Duodenal mucosa (tissue), 2 donors: ENCODE measurements at regions not wholly inside any gene's neighbourhood (a gene's known extent, or its start where the extent isn't known, plus 50 kb on each side); places are given as distances from the start of the nearest gene placed in this dataset.
"Not testable (repeated sequence)": the region's sequence is repeated elsewhere in the genome, so short reads cannot be mapped to it uniquely, and the experiment has no call there.

Source experiments
- H3K27ac ChIP-seq: one replicate; pipeline ENCODE4 v1.7.0; 2013; ENCODE audit warnings: low read depth, low read length
- H3K27me3 ChIP-seq, 2 donors: one replicate each; pipeline ENCODE4 v1.7.0; 2013; ENCODE audit warnings: low read length in 2 of 2, control low read depth in 1 of 2; ENCODE audit not compliant: insufficient read depth in 2 of 2, control insufficient read depth in 1 of 2
- H3K36me3 ChIP-seq, 2 donors: one replicate each; pipeline ENCODE4 v1.7.0; 2013; ENCODE audit warnings: low read length in 2 of 2, control low read depth in 1 of 2; ENCODE audit not compliant: insufficient read depth in 2 of 2, control insufficient read depth in 1 of 2
- H3K4me1 ChIP-seq, 2 donors: one replicate each; pipeline ENCODE4 v1.7.0; 2013; ENCODE audit warnings: low read length in 2 of 2, control low read depth in 1 of 2; ENCODE audit not compliant: insufficient read depth in 2 of 2, control insufficient read depth in 1 of 2
- H3K4me3 ChIP-seq, 2 donors: one replicate each; pipeline ENCODE4 v1.7.0; 2013; ENCODE audit warnings: low read length in 2 of 2, low read depth in 1 of 2
- H3K9ac ChIP-seq, 2 donors: one replicate each; pipeline ENCODE4 v1.7.0; 2013; ENCODE audit warnings: low read length in 2 of 2, low read depth in 1 of 2
- H3K9me3 ChIP-seq, 2 donors: one replicate each; pipeline ENCODE4 v1.7.0; 2013; ENCODE audit warnings: low read length in 2 of 2, control low read depth in 1 of 2; ENCODE audit not compliant: control insufficient read depth in 1 of 2

- no peaks in the 10 kb centered on the region for H3K9me3 ChIP-seq
- H3K36me3 ChIP-seq: no peaks in the 10 kb centered on the region
- no peak overlapping the region for H3K27ac ChIP-seq
- H3K4me3 ChIP-seq: no peak overlapping the region
- H3K27me3 ChIP-seq: no peaks in the 10 kb centered on the region
- no peaks in the 10 kb centered on the region for H3K4me1 ChIP-seq
- no peak overlapping the region for H3K9ac ChIP-seq
Observed at GRCh38 chr5:91937121-91937520, 554.0 kb upstream of the ARRDC3 start.

- no peaks in the 10 kb centered on the region for H3K4me1 ChIP-seq
- no peaks in the 10 kb centered on the region for H3K27me3 ChIP-seq
- no peak overlapping the region for H3K9ac ChIP-seq
- no peak overlapping the region for H3K4me3 ChIP-seq
- no peaks in the 10 kb centered on the region for H3K9me3 ChIP-seq
- no peak overlapping the region for H3K27ac ChIP-seq
- H3K36me3 ChIP-seq: no peaks in the 10 kb centered on the region
Observed at GRCh38 chr5:91929522-91929817, 546.4 kb upstream of the ARRDC3 start.

GRCh38 chr5:91928754-91929521, 545.8 kb upstream of the ARRDC3 start:
- H3K9me3 ChIP-seq: no peaks in the 10 kb centered on the region
- no peak overlapping the region for H3K27ac ChIP-seq
- H3K36me3 ChIP-seq: no peaks in the 10 kb centered on the region
- no peaks in the 10 kb centered on the region for H3K4me1 ChIP-seq
- no peak overlapping the region for H3K9ac ChIP-seq
- no peaks in the 10 kb centered on the region for H3K27me3 ChIP-seq
- no peak overlapping the region for H3K4me3 ChIP-seq

- H3K4me3 ChIP-seq: no peak overlapping the region
- no peaks in the 10 kb centered on the region for H3K9me3 ChIP-seq
- H3K36me3 ChIP-seq: no peaks in the 10 kb centered on the region
- H3K27me3 ChIP-seq: no peaks in the 10 kb centered on the region
- H3K9ac ChIP-seq: no peak overlapping the region
- no peak overlapping the region for H3K27ac ChIP-seq
- H3K4me1 ChIP-seq: no peaks in the 10 kb centered on the region
Observed at GRCh38 chr5:91927439-91927838, 544.3 kb upstream of the ARRDC3 start.

GRCh38 chr5:91925249-91925648, 542.1 kb upstream of the ARRDC3 start:
- no peaks in the 10 kb centered on the region for H3K27me3 ChIP-seq
- no peaks in the 10 kb centered on the region for H3K4me1 ChIP-seq
- H3K4me3 ChIP-seq: no peak overlapping the region
- no peak overlapping the region for H3K9ac ChIP-seq
- no peaks in the 10 kb centered on the region for H3K36me3 ChIP-seq
- no peak overlapping the region for H3K27ac ChIP-seq
- H3K9me3 ChIP-seq: no peaks in the 10 kb centered on the region

GRCh38 chr5:91917037-91917814, 534.1 kb upstream of the ARRDC3 start:
- H3K9ac ChIP-seq, H3K9me3 ChIP-seq, H3K4me1 ChIP-seq, H3K27ac ChIP-seq, H3K4me3 ChIP-seq, H3K27me3 ChIP-seq, H3K36me3 ChIP-seq: not testable (repeated sequence)

- no peak overlapping the region for H3K9ac ChIP-seq
- H3K4me3 ChIP-seq: no peak overlapping the region
- no peak overlapping the region for H3K27ac ChIP-seq
- no peaks in the 10 kb centered on the region for H3K36me3 ChIP-seq
- no peaks in the 10 kb centered on the region for H3K9me3 ChIP-seq
- H3K4me1 ChIP-seq: no peaks in the 10 kb centered on the region
- no peaks in the 10 kb centered on the region for H3K27me3 ChIP-seq
Observed at GRCh38 chr5:91910655-91911054, 527.5 kb upstream of the ARRDC3 start.

- no peak overlapping the region for H3K4me3 ChIP-seq
- H3K4me1 ChIP-seq: no peaks in the 10 kb centered on the region
- H3K27ac ChIP-seq: no peak overlapping the region
Observed at GRCh38 chr5:91910247-91910646, 527.1 kb upstream of the ARRDC3 start.

GRCh38 chr5:91906494-91906893, 523.4 kb upstream of the ARRDC3 start:
- no peaks in the 10 kb centered on the region for H3K4me1 ChIP-seq
- no peaks in the 10 kb centered on the region for H3K27me3 ChIP-seq
- H3K4me3 ChIP-seq: no peak overlapping the region
- H3K36me3 ChIP-seq: no peaks in the 10 kb centered on the region
- no peak overlapping the region for H3K27ac ChIP-seq
- H3K9ac ChIP-seq: no peak overlapping the region
- H3K9me3 ChIP-seq: no peaks in the 10 kb centered on the region

More at GRCh38 chr5:91910247-91910646, 527.1 kb upstream of the ARRDC3 start:
- Histone ChIP-seq H3K9me3 (no peaks in the 10 kb centered on the region), H3K36me3 (no peaks in the 10 kb centered on the region), H3K27me3 (no peaks in the 10 kb centered on the region), H3K9ac (no peak overlapping the region)

- Histone ChIP-seq H3K9ac (no peak overlapping the region), H3K4me1 (no peaks in the 10 kb centered on the region), H3K9me3 (no peaks in the 10 kb centered on the region), H3K27me3 (no peaks in the 10 kb centered on the region), H3K36me3 (no peaks in the 10 kb centered on the region), H3K27ac (no peak overlapping the region), H3K4me3 (no peak overlapping the region)
Observed at GRCh38 chr5:91906027-91906426, 522.9 kb upstream of the ARRDC3 start.
